Eye (tissue), 1 donor: ENCODE measurements at regions not wholly inside any gene's neighbourhood (a gene's known extent, or its start where the extent isn't known, plus 50 kb on each side); places are given as distances from the start of the nearest gene placed in this dataset.
"Not testable (repeated sequence)": the region's sequence is repeated elsewhere in the genome, so short reads cannot be mapped to it uniquely, and the experiment has no call there.

Source experiments
- DNase-seq: peaks from one replicate; pipeline ENCODE4 v3.0.0-alpha.2; 2015

DNA sequence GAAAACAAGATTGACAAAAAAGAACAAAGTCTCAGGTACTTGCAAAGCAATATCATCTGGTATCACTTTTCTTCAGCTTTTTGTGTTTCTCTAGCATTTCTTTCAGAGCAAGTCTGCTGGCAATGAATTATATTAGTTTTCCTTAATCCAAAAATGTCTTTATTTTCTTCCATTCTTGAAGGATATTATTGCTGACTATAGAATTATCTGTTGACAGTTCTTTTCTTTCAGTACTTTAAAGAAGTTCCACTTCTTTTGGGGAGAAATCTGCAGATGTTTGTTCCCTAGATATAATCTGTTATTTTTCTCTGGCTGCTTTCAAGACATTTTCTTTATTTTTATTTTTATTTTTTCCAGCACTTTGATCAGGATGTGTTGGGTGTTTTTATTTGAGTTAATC lies 161.8 kb upstream of the SPRED2 start:
- DNase-seq: no peak

DNA sequence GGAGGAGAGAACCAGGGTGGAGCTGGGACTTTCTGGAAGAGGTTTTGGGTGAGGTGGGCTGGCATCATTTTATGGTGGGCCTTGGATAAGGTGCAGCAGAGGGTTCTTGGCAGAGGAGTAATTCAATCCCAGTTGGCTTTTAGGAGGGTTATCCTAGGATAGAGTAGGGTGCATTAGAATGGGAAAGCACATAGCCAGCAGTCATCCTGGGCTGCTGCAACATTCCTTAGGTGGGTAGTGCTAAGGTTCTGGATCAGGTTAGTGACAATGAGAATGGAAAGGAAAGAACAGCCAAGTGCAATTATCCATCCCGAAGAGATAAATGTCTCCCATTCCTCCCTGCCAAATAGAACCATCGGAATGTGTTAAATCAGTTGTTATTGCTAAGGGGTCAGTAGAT lies 157.3 kb upstream of the SPRED2 start:
- DNase-seq: no peak

DNA sequence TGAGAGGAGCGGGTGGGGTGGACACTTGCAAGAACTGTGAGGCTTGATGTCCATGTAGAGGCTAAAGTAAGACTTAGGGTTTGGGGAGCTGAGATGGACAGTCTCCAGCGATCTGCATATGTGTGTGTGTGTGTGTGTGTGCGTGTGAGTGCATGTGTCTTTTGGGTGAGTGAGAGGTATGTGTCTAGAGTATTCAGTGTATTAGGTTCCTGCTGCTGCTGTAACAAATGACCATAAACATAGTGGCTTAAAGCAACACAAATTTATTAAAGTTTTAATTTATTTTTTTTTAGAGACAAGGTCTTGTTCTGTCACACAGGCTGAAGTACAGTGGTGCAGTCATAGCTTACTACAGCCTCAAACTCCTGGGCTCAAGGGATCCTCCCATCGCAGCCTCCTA lies 155.4 kb upstream of the SPRED2 start:
- DNase-seq: no peak

DNA sequence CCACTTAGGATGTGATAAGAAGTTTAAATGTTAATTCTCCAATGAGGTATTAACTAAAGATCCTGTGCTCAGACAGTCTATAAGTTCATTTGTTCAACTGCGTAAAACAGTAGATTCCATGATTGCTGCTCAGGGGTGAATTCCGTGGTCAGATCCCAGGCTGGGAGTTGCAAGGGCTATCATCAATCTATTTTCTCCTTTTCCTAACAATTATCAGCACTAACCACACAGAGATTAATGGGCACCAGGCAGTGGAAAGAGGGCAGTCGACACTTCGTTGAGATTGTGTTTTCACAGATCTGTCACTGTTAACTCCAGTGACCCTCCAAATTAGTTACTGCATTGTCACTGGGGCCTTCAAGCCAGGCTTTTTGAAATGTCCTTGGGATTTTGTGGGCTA lies 154.1 kb upstream of the SPRED2 start:
- DNase-seq: no peak

DNA sequence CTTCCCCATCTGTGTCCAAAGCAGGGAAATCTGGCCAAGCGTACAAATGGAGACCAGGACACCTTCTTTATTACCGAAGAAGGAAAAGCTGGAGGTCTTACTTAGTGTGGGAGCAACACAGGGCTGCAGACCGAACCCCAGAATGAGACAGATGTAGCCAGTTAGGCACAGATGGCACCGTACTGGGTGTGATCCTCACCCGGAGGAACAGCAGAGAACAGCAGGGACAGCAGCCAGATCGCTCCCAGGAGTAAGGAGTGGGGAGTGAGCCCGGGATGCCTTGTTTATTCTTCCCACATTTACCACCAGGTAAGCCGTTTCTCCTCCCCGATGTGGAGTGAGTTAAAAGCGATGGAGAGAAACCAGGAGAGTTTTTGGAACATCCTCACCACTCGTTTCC lies 150.7 kb upstream of the SPRED2 start:
- no peak for DNase-seq

DNA sequence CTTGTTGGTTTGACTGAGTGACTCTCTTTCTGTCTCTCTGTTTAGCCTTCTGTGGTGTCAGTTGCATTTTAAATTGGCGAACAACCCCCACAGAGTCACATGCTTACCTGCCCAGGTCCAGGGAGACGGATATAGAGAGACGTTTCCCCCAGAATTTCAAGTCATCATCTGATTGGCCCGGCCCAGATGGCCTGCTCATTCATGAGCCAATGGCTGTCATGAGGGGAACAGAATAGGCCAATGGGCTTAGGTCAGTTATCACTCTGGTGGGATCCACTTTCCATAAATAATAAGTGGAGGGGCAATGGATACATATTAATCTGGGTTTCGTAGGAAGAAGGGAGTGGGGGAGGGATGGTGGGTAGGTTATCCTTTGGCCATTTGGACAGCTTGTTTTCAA lies 150.0 kb upstream of the SPRED2 start:
- DNase-seq: no peak

DNA sequence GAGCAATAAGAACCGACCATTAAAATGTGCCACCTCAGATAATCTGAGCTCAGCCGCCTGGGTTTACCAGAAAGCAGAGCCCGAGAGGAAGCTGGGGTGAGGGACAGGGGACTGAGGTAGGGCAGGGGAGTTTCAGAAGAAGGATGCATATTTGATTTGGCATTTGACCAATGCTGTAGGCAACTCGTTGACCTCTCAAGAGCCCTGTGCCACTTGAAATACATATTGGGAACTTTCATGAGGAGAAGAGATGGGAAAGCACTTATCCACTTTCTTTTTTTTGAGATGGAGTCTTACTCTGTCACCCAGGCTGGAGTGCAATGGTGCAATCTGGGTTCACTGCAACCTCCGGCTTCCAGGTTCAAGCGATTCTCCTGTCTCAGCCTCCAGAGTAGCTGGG lies 148.4 kb upstream of the SPRED2 start:
- no peak for DNase-seq

DNA sequence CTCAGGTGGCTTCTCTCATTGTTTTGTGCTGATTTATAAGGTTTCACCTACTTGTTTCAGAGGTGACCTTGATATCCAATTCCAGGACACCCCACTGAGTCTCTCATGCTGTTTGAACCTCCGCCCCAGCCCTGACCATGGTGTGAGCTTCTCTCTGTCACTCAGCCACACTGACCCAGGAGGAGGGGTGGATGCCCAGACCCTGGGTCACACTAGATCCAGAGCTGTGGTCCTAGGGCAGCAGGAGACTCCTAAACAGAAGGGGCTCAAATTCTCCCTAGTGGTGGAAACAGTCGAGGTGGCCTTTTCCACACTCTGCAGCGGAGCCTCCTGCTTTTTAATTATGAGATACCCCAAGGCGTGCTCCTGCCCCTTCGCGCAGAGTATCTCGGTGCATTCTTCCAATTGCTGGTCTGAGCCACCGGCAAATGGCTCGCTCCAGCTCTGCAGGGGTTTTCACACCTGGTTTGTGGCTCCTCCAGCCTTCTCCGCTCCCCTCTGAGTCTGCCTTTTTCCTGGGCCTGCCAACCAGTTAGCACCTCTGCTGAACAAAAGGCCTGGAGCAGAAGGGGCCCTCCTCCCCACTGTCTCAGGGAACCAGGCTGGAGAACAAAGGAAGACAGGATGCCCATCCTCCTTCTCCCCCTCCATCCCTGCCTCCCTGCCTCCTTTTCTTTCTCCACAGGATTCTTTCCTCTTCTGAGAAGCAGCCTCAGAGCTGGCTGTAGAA lies 147.3 kb upstream of the SPRED2 start:
- no peak for DNase-seq

DNA sequence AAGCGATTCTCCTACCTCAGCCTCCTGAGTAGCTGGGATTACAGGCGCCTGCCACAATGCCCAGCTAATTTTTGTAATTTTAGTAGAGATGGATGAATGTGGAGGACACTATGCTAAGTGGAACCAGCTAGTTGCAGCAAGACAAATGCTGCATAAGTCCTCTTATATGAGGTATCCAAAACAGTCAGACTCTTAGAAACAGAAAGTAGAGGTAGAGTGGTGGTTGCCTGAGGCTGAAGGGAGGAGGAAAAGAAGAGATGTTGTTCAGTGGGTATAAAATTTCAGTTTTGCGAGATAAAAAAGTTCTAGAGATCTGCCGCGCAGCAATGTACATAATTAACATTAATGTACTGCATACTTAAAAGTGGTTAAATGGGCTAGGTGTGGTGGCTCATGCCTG lies 145.3 kb upstream of the SPRED2 start:
- DNase-seq: no peak

DNA sequence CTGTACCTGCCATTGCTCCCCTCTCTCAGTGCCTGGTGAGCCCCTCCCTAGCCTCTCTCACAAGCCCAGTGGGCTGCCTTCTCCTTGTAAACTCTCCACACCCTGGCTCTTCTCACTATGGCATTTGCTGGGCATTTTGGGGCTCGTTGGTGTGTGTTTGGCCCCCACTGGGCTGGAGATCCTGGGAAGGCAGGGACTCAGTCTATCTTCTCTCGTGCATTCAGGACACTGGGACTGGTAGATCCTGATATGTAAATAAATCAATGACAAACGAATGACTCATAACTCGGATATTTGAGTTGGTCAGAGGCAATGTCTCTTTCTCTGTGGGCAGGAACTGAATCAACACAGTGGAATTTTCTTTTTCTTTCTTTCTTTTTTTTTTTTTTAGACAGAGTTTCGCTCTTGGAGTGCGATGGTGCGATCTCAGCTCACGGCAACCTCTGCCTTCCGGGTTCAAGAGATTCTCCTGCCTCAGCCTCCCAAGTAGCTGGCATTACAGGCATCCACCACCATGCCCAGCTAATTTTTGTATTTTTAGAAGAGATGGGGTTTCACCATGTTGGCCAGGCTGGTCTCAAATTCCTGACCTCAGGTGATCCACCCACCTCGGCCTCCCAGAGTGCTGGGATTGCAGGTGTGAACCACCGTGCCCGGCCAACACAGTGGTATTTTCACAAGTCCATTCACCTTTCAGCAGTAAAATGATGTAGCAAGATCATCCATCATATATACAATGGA lies 144.6 kb upstream of the SPRED2 start:
- DNase-seq: peak; percentile 24

DNA sequence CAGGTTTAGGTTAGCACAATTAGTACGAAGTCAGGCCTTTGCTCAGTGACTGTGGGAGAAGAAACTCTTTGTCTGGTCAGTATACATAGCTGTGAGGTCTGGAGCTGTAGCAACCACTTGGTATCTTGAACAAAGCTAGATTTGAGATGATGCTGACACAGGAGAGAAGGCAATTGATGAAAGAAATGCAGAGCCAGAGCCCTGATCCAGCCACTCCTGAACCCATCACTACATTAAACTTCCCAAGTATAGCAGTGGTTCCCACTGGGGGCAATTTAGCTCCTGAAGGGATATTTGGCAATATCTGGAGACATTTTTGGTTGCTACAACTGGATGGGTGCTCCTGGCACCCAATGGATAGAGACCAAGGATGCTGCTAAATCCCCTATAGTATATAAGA lies 143.9 kb upstream of the SPRED2 start:
- DNase-seq: no peak

DNA sequence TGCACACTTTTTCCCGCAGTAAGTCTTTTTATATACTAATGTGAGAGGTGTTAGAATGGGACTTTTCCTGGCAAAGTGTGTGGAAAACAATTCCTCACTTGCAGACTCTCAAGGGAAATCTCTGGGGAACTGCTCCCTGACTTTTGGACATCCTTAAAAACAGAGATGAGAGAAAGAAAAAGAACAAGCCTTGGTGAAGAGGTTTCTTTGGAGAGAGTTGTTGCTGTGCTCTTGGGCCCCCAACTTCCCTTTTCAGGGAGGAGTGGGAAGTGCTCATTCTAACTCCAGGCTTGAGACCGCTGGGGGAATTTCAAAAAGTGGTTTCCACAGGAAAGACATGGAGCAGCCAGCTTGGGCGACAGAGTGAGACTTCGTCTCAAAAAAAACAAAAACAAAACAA lies 142.6 kb upstream of the SPRED2 start:
- no peak for DNase-seq

DNA sequence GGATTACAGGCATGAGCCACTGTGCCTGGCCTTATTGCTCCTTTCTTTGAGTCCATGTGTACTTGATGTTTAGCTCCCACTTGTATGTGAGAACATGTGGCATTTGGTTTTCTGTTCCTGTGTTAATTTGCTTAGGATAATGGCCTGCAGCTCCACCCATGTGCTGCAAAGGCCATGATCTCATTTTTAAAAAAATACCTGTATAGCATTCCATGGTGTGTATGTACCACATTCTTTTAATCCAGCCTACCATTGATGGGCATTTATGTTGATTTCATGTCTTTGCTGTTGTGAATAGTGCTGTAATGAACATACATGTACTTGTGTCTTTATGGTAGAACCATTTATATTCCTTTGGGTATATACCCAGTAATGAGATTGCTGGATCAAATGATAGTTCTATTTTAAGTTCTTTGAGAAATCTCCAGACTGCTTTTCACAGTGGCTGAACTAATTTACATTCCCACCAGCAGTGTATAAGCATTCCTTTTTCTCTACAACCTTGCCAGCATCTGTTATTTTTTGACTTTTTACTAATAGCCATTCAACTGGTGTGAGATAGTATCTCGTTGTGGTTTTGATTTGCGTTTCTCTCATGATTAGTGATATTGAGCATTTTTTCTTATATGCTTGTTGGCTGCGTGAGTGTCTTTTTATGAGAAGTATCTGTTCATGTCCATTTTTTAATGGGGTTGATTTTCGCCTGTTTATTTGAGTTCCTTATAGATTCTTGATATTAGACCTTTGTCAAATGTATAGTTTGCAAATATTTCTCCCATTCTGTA lies 136.4 kb upstream of the SPRED2 start:
- not testable (repeated sequence) for DNase-seq

DNA sequence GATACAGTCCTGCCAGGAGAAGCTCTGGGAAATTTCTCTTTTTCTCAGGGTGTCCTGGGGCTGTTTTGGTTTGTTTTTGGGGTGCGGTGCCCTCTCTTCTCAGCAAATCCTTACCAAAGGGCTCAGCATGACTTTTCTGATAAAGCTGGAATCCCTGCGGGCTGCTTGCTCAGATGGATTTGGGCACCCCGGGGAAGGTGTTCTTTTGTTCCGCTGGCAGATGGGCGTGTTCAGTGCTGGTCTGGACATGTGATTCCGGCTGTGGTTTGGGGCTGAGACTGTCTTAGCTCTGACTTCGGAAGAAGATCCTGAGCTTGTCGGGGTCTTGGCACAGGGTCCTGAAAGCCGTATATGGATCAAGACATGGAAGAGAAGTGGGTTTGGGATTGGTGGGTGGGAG lies 134.2 kb upstream of the SPRED2 start:
- DNase-seq: peak; percentile 46

DNA sequence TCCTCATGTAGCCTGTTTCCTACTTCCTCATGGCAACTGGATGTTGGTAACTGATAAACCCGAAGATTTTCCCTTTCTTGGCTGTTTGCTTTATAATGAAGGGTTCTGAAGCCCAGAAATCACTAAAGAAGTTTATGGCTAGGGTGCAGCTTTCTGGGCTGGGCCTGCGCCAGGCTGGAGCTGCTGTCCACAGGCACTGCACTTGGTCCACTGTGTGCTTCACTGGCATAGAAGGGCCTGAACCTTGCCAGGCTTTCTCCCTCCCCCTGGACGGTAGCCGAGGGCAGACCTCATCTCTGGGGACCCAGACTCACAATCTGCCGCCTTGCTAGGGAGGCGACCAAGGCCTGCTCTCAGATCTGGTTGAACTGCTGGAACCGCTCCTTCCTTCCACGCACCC lies 133.3 kb upstream of the SPRED2 start:
- DNase-seq: no peak

DNA sequence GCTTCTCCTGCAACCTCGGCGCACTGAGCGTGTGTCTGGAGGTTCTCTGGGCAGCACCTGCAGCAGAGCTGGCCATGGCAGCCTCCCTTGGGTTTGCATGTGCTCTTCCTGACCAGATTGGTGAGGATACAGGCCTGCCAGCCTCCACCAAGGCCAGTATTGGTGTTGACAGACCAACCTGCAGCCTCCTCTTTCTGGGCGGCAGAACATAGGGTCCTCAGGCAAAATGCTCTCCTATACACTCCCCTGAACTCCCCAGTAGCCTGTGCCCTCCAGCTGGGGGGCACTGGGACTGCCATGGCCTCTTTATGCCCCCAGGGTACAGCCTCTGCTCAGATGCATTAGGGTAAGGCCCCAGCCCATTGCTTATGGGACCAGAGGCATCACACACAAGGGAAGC lies 131.9 kb upstream of the SPRED2 start:
- DNase-seq: no peak

DNA sequence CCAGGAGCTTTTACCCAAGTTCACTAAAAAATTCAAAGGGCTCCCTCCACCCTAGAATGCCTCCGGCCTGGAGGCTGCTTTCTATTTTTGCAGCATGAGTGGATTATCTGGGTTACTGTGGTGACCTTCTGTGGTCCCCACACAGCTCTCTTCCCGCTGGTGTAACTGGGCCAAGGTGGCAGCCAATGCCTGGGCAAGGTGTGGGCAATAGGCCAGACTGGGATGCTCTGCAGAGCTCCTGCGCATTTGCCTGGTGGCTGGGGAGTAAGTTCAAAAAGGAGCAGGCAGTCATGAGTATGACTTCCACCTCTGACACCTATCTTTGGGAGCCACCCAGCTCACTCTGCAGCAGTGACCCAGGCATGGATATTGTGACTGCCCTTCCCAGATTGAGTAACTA lies 130.5 kb upstream of the SPRED2 start:
- no peak for DNase-seq

DNA sequence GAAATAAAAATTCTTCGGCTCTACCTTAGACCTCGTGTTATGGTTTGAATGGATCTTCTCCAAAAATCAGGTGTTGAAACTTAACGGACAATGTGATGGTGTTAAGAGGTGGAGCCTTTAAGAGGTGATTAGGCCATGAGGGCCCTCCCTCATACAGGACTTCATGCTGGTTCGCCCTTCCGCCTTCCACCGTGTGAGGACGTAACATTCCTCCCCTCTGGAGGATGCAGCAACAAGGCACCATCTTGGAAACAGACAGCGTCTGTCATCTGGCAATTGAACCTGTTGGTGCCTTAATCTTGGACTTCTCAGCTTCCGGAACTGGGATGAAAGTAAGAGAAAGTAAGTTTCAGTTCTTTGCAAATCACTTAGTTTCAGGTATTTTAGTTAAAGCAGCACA lies 126.3 kb upstream of the SPRED2 start:
- DNase-seq: no peak

DNA sequence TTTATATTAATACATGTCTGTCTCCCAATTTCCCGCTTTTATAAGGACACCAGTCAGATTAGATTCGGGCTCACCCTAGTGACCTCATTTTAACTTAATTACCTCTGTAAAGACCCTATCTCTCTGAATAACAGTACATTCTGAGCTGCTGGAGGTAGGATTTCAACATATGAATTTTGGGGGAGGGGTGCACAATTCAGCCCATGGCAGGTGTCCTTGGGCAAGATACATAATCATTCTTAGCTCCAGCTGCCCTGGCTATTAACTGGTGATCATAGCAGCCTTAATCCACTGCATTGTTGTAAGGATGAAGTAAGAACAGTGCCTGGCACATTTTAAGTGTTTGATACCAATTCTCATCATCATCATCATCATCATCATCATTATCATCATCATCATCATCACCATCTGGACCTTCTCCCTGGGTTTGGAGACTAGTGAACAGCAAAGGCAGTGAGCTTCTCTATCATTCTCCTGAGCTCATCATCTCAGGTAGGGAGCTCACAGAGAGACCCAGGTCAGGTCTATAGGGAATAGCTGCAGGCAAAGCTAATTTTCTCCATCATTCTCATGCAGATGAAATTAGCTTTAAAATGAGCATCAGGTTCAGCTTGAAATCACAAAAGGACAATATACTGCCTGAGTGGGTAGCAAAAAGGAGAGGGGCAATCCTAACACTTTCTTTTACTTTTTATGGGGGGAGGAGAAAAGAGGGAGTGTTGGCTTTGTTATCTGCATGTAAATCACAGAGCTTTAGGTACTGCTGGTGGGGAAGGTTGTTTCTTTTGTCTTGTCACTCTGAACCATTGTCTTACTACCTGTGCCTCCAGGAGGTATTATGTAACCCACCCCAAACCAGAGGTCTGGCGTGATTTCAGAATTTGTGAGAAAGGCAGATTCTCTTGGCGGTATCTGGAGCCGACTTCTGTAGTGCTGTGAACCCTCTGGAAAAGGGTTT lies 125.5 kb upstream of the SPRED2 start:
- DNase-seq: no peak

DNA sequence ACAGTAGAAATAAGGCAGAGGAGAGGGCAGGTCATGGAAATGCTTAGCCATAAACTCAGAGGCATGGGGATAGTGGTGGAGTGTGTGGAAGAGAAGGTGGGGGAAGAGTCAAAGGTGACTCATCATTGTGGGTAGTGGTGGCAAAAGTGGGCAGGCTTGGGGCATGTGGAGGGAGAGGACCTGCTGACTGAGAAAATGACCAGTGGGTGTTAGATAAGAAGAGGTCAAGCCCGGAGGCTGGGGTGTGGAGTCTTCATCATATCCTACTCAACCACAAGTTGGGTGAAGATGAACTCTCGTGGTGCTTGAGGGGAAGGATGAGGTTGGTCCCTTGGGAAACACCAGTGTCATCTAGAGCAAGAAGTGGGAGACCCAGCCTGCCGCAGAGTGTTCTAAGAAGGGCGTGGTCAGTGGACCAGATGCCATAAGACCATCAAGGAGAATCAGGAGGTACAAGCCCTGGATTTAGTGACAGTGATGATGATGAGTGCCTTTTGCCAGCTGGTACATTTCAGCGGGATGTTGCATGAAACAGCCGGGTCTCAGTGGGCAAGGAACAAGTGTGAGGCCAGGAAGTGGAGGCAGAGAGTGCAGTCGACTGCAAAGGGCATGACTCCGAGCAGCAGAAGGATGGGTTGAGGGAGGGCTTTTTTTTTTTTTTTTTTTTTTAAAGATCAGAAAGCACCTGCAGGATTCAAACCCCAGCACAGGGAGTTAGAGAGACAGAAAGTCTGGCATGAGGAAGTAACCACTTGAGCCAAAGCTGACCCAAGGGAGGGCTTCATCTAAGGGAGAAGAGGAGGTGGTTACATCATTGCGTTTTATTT lies 122.6 kb upstream of the SPRED2 start:
- no peak for DNase-seq

DNA sequence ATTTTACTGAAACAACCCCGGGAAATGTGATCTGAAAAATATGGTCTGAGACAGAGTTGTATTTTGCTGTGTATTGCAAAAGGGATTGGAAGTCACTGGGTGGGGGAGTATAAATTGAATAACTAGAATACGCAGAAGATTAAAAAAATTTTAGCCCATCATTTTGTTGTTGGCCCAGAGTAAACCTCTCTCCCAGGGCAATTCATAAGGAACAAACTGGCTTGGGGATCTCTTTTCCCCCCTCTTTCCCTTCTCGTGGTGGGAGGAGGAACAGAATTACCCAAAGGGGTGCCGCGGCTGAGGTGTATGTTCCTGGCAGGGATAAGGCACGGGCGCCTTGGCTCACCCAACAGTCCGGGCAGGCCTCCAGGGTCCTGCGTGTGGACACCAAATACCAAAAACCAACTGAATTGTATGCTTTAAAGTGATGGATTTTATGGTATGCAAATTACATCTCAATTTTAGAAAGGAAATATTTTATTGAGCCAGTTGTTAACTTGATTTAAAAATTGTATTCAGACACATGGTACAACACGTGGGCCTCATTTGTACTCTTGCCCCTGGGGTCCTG lies 121.2 kb upstream of the SPRED2 start:
- DNase-seq: no peak

DNA sequence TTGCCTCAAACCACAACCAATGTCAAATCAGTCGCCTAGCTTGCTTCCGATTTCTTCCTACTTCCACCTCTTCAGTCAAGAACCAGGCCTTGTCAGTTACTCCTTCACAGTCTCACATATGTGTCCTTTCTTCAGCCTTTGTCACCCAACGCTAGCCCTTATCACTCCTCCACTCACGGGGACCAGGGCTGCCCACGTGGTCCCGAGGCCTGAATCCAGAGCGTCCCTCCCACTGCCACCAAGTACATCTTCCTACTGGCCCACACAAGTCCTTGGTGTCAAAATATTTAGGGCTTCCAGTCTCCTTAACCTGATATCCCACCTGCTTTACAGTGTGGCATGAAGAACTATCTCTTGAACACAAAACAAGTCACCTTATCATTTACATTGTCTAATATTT lies 119.1 kb upstream of the SPRED2 start:
- no peak for DNase-seq
